HG03196 (cell line): ENCODE measurements at regions not wholly inside any gene's neighbourhood (a gene's known extent, or its start where the extent isn't known, plus 50 kb on each side); places are given as distances from the start of the nearest gene placed in this dataset.

Experiments used
- ATAC-seq: cut with Tn5 transposase; IDR thresholded peaks from one replicate; pipeline ENCODE4 v1.9.1; 2021; ENCODE audit not compliant: unreplicated experiment

GRCh38 chr3:4021162-4021561, 221.9 kb downstream of the LRRN1 start:
- ATAC-seq = no peak

DNA sequence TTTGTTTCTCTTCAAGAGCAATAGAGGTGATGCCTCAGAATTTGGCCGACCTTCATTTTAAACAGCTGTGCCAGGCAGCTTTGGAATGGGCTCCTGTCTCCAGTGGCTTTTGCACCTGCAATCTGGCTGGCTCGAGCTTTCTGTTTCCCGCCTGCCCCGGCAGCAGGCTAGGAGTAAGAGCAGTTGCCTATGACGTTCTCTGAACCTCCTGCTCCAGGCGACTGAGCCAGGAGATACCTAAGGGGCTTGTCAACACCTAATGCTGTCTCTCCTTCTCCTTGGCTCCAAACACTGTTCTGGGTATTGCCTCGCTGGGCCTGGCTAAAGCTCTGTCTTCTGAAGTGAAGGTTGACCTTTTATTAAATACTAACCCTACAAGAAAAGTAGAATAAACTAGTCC, 229.9 kb downstream of the LRRN1 start:
- no peak for ATAC-seq

DNA sequence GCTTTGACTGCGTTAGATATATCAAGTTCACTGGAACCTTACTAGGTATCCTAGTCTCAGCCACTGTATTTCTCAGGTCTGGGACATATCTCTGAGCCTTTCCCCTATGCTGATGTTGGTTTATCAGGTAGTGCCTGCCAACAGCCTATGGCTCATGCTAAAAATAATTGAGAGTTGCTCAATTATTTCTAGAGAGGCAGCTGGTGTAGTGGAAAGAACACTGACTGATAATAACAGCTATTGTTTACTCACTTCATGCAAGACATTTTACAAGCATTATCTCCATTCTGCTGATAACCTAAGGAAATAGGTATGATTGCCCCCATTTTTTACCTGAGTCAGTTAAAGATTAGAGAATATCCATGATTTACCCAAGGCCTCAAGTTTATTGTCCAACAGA, 231.4 kb downstream of the LRRN1 start:
- ATAC-seq = no peak

GRCh38 chr3:4033296-4033695, 234.1 kb downstream of the LRRN1 start:
- no peak for ATAC-seq

DNA sequence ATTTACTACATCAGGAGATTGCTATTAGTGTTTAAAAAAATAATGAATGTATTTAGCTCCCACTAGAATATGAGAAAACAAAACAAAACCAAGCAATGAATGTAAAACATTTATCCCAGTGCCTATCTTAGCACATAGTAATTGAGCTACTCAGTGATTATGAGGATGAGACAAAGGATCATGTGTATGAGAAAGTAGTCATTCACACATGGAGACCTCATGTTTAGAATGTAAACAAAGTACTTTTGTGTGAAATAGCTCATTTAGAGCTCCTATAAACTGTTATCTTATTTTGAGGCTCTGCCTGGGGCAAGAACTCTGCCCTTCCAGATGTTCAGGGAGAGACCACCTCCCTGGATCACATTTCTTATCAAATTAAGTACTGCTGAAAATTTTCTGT, 236.8 kb downstream of the LRRN1 start:
- no peak for ATAC-seq

DNA sequence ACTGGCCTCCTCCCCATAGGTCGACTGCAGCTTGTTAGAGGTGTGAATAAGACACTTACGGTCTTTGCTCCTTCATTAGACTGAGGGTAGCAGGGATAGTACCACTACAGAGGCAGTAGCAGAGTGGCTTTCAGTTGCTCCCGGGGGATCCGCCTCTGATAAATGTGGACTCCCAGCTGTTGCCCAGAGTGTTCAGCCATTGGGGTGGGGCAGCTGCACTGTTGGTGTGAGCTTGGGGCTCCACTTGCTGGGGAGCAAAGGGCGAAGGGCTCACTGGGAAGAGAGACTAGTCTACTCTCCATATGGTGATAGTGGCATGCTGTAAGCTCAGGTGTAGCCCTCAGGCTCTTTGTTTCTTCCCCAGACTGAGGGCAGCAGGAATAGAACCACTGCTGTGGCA, 239.1 kb downstream of the LRRN1 start:
- ATAC-seq = no peak

DNA sequence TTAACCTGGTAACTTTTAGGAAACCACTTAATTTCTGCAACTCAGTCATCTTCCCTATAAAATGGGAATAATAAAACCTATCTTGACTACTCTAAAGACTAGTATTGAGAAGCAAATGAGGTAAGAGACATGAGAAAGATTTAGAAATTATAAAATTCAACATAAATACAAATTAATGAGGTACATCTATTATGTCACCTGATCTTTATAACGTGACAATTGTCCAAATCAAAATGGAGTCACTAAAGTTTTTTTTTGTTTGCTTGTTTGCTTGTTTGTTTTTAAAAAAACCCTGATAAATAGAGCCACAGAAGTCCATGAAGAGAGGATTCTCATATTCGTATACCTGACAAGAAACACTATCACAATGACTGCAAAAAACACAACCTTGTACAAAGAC, 242.8 kb downstream of the LRRN1 start:
- no peak for ATAC-seq

- no peak for ATAC-seq
Observed at GRCh38 chr3:4042869-4043268, 243.6 kb downstream of the LRRN1 start.

DNA sequence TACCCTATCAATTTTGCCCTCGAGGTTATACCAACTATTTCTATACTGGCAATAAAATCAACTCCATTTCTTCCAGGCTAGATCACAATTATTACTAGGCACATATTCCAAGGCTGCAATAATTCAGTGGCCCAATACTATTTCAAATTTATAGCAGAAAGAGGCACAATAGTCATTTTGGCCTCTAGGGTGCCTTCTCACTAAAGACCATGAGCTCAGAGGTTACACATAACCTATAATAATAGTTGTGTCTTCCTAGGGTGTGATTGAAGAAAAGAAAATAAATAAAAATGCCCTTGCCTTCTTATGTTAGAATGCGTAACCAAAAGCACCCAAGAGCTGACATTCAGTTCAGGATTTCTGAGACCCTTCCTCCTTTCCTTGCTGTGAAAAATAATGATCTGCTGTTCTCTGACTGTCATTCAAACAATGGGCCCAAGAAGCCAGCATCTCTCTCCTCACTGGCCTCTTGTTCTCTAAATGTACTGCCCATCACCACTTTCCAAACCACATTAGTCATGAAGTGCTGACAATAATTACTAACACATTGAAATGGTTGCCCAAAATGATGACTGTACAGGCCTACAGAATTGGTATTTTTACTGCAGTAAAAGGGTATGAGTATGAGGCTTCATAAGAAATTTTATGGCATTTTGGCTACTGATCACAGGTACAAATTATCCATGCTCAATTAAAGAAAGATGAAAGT, 244.8 kb downstream of the LRRN1 start:
- no peak for ATAC-seq

- ATAC-seq = no peak
Observed at GRCh38 chr3:4044619-4045018, 245.4 kb downstream of the LRRN1 start.

DNA sequence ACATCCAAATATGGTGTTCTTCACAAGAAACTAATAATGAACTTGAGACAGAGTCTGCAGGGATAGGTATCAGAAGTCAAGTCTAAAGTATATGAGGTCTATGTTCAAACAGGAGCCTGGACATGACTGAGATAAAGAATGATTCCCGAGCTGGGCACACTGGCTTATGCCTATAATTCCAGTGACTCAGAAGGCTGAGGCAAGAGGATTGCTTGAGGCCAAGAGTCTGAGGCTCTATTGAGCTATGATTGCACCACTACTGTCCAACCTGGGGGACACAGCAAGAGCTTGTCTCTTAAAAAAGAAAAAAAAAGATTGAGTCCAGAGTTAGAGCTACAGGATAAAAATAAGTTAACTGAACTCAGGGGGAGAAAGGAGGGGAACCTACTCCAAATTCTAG, 246.5 kb downstream of the LRRN1 start:
- ATAC-seq = no peak

GRCh38 chr3:4047366-4047765, 248.1 kb downstream of the LRRN1 start:
- ATAC-seq = no peak

DNA sequence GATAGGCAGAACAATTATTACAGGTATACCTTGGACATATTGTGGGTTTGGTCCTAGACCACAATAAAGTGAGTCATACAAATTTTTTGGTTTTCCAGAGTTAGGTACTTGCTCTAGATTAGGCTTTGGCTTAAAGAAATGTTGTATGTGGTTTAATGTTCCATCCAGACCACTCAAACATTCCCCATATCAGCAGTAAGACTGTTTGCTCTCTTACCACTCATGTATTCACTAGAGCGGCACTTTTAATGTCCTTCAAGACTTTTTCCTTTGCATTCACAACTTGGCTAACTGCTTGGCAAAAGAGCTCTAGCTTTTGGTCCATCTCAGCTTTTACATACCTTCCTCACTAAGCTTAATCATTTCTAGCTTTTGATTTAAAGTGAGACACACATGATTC, 250.5 kb upstream of the SETMAR start:
- ATAC-seq = no peak

DNA sequence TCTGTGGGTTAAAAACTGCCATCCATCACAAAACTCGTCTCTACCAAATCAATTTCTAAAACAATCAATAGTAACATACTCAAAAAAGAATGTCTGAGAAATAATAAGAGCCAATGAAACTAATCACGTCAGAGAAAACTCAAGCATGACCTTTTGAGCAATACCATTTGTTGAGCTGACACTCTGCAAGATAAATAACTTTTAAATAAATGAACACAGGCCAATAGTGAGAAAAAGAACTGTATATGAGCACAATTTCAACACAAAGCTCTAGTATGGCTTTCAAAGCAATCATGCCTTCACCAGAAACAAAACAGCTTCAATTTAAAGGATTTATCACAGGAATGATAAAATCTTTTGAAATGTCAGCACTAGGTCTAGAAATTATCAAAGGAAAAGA, 249.2 kb upstream of the SETMAR start:
- no peak for ATAC-seq

DNA sequence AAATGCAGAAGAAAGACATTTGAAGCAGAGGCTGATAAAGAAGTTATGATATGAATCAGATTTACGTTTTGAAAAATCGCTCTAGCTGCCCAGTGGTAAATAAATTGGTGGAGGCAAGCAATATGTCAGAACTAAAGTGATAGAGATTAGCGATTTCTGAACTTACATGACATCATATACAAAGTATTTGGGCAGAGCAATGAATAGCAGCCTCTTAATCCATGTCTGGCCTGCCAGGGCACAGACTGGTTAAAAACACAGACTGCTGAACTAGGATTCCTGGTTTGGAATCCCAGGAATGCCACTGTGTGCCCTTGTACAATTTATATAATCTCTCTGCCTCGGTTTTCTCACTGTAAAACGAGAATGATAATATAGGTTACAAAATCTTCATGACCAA, 243.1 kb upstream of the SETMAR start:
- no peak for ATAC-seq

- no peak for ATAC-seq
Observed at GRCh38 chr3:4060603-4061002, 242.6 kb upstream of the SETMAR start.

DNA sequence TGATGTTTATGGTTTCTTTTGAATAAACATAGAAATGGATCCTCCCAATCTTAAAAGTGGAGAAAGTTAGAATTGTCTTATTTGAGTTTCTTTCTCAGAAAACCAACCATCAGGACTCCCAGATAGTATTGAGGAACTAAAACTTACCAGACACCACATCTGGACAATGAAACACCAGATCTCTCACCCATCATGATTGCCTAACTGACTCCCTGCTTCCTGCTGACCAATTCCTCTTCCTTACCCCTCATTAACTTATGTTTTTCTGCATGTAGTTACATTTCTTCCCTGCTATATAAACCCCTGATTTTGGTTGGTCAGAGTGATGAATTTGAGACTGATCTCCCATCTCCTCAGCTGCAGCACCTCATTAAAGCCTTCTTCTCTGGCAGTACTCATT, 242.0 kb upstream of the SETMAR start:
- no peak for ATAC-seq

DNA sequence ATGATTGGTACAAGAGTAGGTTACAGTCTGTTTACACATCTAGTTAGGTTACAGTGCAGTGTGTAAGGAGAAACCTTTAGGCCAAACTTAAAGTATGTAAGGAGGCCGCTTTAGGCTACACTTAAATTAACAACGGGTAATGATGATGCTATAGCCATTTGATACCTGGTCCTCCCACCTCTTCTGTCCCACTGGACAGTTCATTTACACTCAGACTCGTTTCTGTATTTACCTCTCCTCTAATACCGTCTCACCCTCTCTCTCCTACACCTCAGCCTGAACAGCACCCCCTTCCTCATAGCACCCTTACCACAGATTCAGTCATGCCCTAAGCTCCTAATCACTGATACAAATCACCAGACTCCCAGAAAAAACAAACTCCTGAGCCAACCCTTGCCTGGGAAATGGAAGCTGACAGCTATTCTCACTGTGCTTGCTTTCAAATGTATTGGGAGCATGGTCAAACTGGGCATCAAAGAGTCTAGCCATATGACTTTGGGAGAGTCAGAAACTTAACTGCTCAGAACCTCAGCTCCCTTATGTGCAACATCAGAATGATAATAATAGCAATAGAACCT, 241.3 kb upstream of the SETMAR start:
- no peak for ATAC-seq

DNA sequence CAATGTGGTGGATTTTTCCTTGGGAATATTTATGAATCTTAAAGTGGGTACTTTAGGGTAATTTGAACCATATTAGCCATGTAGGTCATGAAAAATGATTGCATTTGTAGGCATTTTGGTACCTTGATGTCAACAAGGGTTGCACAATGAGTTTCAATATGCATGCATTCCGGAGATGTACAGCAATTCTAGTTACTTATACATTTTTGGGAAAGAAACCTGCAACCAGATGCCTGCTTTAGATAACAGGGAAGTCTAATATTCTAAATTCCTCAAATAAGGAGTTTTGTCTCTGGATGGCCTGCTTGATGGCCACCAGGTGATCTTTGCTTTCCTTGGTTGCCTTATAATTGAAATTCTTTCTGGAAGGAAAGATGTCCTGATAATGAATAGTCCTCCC, 240.5 kb upstream of the SETMAR start:
- ATAC-seq = no peak

- ATAC-seq = no peak
Observed at GRCh38 chr3:4063916-4064574, 239.1 kb upstream of the SETMAR start.

DNA sequence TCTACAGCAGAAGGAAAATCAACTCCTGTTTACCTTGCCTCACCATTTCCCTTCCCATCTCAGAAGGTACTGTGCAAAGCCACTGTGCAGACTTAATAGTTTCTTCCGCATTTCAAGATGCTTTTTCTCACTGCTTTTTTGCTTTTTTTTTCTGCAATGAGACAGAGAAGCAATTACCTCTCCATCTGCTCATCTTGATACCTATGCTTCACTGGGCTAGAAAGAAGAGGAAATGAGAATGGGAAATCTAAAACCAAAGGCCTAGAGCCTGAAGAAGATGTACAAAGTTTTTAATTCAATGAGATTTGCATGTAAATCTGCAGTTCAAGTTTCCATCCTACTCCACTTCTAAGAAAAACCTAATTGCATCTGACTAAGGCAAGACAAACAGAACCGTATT, 238.1 kb upstream of the SETMAR start:
- ATAC-seq = no peak

GRCh38 chr3:4065554-4065953, 237.6 kb upstream of the SETMAR start:
- no peak for ATAC-seq

DNA sequence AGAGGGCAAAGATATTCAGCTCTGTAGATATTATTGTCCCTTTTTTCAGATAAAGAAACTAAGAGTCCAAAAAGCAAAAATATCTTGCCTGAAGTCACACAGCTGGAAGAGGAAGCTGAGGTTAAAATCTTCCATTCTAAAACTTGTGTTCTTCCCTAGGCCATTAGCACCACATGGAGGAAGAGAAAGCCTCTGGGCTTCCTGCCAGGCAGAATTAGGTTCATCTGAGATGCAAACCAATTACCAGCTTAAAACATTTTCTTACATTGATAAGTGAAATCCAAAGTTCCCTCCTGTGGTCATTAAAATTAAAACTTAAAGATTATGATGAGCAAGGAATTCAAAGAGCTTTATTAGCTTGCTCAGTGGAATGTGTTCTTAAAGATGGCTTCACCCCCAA, 235.3 kb upstream of the SETMAR start:
- no peak for ATAC-seq
